Uterus (tissue), 3 donors: ENCODE measurements at regions not wholly inside any gene's neighbourhood (a gene's known extent, or its start where the extent isn't known, plus 50 kb on each side); places are given as distances from the start of the nearest gene placed in this dataset.

Source experiments
- DNase-seq, 2 donors: peaks; one replicate each; pipeline ENCODE4 v3.0.0-alpha.2; 2019 to 2020
- H3K27ac ChIP-seq, 2 donors: fragments of 200-600 bp; sonication (generic); 1 replicate in 1 of 2; 2 replicates in 1 of 2; pipeline ENCODE4 v1.5.1; 2016 to 2018
- H3K27me3 ChIP-seq, 2 donors: fragments of 200-600 bp; sonication (generic); one replicate each; pipeline ENCODE4 v1.5.1; 2018 to 2019; ENCODE audit warnings: control low read depth in 1 of 2
- H3K36me3 ChIP-seq, 2 donors: fragments of 200-600 bp; sonication (generic); one replicate each; pipeline ENCODE4 v1.5.1; 2019; ENCODE audit warnings: control low read depth in 1 of 2
- H3K4me1 ChIP-seq, 2 donors: fragments of 200-600 bp; sonication (generic); one replicate each; pipeline ENCODE4 v1.5.1; 2018 to 2019; ENCODE audit warnings: control low read depth in 1 of 2
- H3K4me3 ChIP-seq, 2 donors: fragments of 200-600 bp; sonication (generic); 1 replicate in 1 of 2; 2 replicates in 1 of 2; pipeline ENCODE4 v1.5.1; 2018 to 2019; ENCODE audit warnings: mild to moderate bottlenecking in 1 of 2
- H3K9me3 ChIP-seq, 2 donors: fragments of 200-600 bp; sonication (generic); one replicate each; pipeline ENCODE4 v1.5.1; 2019; ENCODE audit warnings: control low read depth in 1 of 2
- CTCF ChIP-seq, 4 experiments: fragments of 200-600 bp in 2 of 4; fragments of 450-650 bp in 2 of 4; sonication (generic) in 2 of 4; IDR thresholded peaks; one replicate each; pipeline ENCODE4 v1.5.1; 2016 to 2019; ENCODE audit warnings: antibody characterized with exemption in 4 of 4, mild to moderate bottlenecking in 2 of 4, moderate library complexity in 1 of 4
- POLR2A ChIP-seq, 2 donors: fragments of 450-650 bp; IDR thresholded peaks; one replicate each; pipeline ENCODE4 v1.6.1; 2016; ENCODE audit warnings: antibody characterized with exemption in 2 of 2, mild to moderate bottlenecking in 1 of 2, moderate library complexity in 1 of 2
- intact Hi-C: fragments of 100-400 bp; cut with DNase I; formaldehyde crosslinking; loops from one replicate; pipeline ENCODE4 v1.15.1; 2023; ENCODE audit warnings: low total_unique reads
- donor health status: DM: yes; HTN: yes; CAD: no.

GRCh38 chr3:144344925-144345548 lies 373.4 kb downstream of the DIPK2A start:
- Histone ChIP-seq H3K27ac (no peak overlapping the region), H3K27me3 (no peaks in the 10 kb centered on the region), H3K4me3 (no peak overlapping the region), H3K4me1 (no peaks in the 10 kb centered on the region), H3K9me3 (no peaks in the 10 kb centered on the region), H3K36me3 (no peaks in the 10 kb centered on the region)
- DNase-seq: no peak
- TF ChIP-seq POLR2A (IDR thresholded peaks at IDR 0.05) (no peak), CTCF (IDR thresholded peaks at IDR 0.05) (no peak)
- intact Hi-C loops: no loop called here

- no peak for DNase-seq
- no peak overlapping the region for H3K27ac ChIP-seq
- H3K9me3 ChIP-seq: no peaks in the 10 kb centered on the region
- TF ChIP-seq CTCF (IDR thresholded peaks at IDR 0.05) (no peak), POLR2A (IDR thresholded peaks at IDR 0.05) (no peak)
- H3K36me3 ChIP-seq: no peaks in the 10 kb centered on the region
- no peaks in the 10 kb centered on the region for H3K27me3 ChIP-seq
- H3K4me3 ChIP-seq: no peak overlapping the region
- intact Hi-C loops: no loop called here
- no peaks in the 10 kb centered on the region for H3K4me1 ChIP-seq
Measured at GRCh38 chr3:144350125-144350524, 378.5 kb downstream of the DIPK2A start.

GRCh38 chr3:144351011-144351410 lies 379.4 kb downstream of the DIPK2A start:
- intact Hi-C loops: no loop called here
- H3K27me3 ChIP-seq: no peaks in the 10 kb centered on the region
- no peak overlapping the region for H3K27ac ChIP-seq
- no peak for TF ChIP-seq POLR2A (IDR thresholded peaks at IDR 0.05)
- TF ChIP-seq CTCF (IDR thresholded peaks at IDR 0.05): no peak
- H3K9me3 ChIP-seq: no peaks in the 10 kb centered on the region
- no peak overlapping the region for H3K4me3 ChIP-seq
- H3K4me1 ChIP-seq: no peaks in the 10 kb centered on the region
- H3K36me3 ChIP-seq: no peaks in the 10 kb centered on the region
- DNase-seq: no peak

- intact Hi-C loops: no loop called here
- Histone ChIP-seq H3K9me3 (no peaks in the 10 kb centered on the region), H3K36me3 (no peaks in the 10 kb centered on the region), H3K4me1 (no peaks in the 10 kb centered on the region), H3K27me3 (no peaks in the 10 kb centered on the region), H3K27ac (no peak overlapping the region), H3K4me3 (no peak overlapping the region)
- DNase-seq: no peak
- TF ChIP-seq CTCF (IDR thresholded peaks at IDR 0.05) (no peak), POLR2A (IDR thresholded peaks at IDR 0.05) (no peak)
Measured at GRCh38 chr3:144351773-144352365, 380.2 kb downstream of the DIPK2A start.

GRCh38 chr3:144358191-144358590 lies 386.6 kb downstream of the DIPK2A start:
- no peak for DNase-seq
- H3K27ac ChIP-seq: no peak overlapping the region
- no peak overlapping the region for H3K4me3 ChIP-seq
- H3K4me1 ChIP-seq: no peaks in the 10 kb centered on the region
- H3K36me3 ChIP-seq: peaks cover 0 to 2% of the 10 kb centered on the region in 2 donors
- no peak for TF ChIP-seq POLR2A (IDR thresholded peaks at IDR 0.05)
- no peak for TF ChIP-seq CTCF (IDR thresholded peaks at IDR 0.05)
- no peaks in the 10 kb centered on the region for H3K9me3 ChIP-seq
- H3K27me3 ChIP-seq: no peaks in the 10 kb centered on the region
- intact Hi-C loops: no loop called here
